ENCODE measurements at regions not wholly inside any gene's neighbourhood (a gene's known extent, or its start where the extent isn't known, plus 50 kb on each side); places are given as distances from the start of the nearest gene placed in this dataset.

DNA sequence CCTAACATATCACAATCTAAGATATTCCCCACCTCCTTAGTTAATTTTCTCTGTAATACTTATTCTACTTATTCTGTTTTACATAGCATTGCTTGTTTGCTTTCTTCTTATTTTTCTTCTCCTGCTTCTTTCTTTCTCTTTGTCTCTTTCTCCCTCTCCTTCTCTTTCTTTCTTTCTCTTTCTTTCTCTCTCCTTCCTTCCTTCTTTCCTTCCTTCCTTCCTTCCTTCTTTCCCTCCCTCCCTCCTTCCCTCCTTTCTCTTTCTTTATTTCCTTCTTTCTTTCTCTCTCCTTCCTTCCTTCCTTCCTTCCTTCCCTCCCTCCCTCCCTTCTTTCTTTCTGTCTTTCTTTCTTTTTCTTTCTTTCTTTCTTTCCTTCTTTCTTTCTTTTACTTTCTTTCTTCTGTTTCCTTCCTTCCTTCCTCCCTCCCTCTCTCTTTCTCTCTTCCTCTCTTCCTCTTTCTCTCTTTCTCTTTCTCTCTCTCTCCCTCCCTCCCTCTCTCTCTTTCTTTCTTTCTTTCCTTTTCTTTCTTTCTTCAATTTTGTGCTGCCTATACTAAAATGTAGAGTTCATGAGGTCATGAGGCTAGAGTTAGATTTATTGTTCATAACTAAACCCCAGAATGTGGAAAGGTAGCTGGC is 445.4 kb downstream of the GATA3 start:
- H3K27ac ChIP-seq, result no peak overlapping the region
- H3K9me3 ChIP-seq, result no peaks in the 10 kb centered on the region
- H3K4me3 ChIP-seq, result no peak overlapping the region

DNA sequence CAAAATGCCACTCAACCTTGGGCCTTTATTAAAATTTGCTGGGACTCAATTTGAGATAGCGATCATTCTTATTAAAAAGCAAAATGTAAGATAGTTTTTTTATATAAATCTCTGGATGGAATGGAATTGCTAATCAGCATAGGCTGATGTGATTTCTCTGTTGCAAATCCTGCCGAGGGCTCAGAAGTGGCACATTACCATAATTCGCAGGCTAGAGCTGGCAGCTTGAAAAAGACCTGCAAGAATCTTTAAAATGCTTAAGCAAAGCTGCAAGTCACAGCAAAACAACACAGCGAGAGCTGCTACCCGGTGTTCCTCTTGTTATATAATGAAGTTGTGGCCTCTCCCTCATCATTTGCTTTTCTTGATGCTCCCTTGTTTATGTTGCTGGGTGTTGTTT is 448.1 kb downstream of the GATA3 start:
- intact Hi-C loops (cut with DNase I; ENCODE audit: low total_unique reads), result no loop called here
- no peaks in the 10 kb centered on the region for H3K4me1 ChIP-seq
- H3K4me3 ChIP-seq, result no peak overlapping the region
- no peak overlapping the region for H3K27ac ChIP-seq
- no peaks in the 10 kb centered on the region for H3K36me3 ChIP-seq
- TF ChIP-seq, protein P1, sequence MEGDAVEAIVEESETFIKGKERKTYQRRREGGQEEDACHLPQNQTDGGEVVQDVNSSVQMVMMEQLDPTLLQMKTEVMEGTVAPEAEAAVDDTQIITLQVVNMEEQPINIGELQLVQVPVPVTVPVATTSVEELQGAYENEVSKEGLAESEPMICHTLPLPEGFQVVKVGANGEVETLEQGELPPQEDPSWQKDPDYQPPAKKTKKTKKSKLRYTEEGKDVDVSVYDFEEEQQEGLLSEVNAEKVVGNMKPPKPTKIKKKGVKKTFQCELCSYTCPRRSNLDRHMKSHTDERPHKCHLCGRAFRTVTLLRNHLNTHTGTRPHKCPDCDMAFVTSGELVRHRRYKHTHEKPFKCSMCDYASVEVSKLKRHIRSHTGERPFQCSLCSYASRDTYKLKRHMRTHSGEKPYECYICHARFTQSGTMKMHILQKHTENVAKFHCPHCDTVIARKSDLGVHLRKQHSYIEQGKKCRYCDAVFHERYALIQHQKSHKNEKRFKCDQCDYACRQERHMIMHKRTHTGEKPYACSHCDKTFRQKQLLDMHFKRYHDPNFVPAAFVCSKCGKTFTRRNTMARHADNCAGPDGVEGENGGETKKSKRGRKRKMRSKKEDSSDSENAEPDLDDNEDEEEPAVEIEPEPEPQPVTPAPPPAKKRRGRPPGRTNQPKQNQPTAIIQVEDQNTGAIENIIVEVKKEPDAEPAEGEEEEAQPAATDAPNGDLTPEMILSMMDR (IDR thresholded peaks at IDR 0.05), result no peak
- H3K9me3 ChIP-seq, result no peaks in the 10 kb centered on the region
- no peak for DNase-seq
- H3K27me3 ChIP-seq, result peaks cover 0 to 6% of the 10 kb centered on the region in 2 donors

More for the DNA sequence above, 445.4 kb downstream of the GATA3 start:
- no peaks in the 10 kb centered on the region for H3K4me1 ChIP-seq
- intact Hi-C loops (cut with DNase I; ENCODE audit: low total_unique reads), result no loop called here
- DNase-seq, result no peak
- no peaks in the 10 kb centered on the region for H3K36me3 ChIP-seq
- H3K27me3 ChIP-seq, result peaks cover 0 to 6% of the 10 kb centered on the region in 2 donors
- TF ChIP-seq, protein P1 (IDR thresholded peaks at IDR 0.05), result no peak

DNA sequence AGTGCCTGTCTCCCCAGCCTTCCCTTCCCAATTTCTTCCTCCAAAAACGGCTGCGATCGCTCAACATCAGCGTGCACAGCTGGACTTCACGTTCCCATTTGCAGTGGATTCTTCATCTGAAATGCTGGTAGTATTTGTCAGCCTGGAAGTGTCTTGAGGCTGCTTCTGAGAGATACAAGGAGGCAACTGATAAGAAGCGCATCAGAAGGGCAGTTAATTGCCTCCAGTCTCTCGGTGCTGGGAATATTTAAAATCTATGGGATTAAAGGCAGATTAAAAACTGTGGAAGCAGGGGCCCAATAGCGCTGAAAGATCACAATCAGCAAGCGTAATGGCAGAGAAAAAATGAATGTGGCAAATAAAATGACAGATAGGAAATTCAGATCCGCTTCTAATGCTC is 450.0 kb downstream of the GATA3 start:
- TF ChIP-seq, protein P1 (IDR thresholded peaks at IDR 0.05), result no peak
- intact Hi-C loops (cut with DNase I; ENCODE audit: low total_unique reads), result no loop called here
- Histone ChIP-seq H3K27me3 (peaks cover 0 to 8% of the 10 kb centered on the region in 2 donors), H3K4me3 (no peak overlapping the region), H3K4me1 (no peaks in the 10 kb centered on the region), H3K9me3 (no peaks in the 10 kb centered on the region), H3K36me3 (no peaks in the 10 kb centered on the region), H3K27ac (no peak overlapping the region)
- no peak for DNase-seq

DNA sequence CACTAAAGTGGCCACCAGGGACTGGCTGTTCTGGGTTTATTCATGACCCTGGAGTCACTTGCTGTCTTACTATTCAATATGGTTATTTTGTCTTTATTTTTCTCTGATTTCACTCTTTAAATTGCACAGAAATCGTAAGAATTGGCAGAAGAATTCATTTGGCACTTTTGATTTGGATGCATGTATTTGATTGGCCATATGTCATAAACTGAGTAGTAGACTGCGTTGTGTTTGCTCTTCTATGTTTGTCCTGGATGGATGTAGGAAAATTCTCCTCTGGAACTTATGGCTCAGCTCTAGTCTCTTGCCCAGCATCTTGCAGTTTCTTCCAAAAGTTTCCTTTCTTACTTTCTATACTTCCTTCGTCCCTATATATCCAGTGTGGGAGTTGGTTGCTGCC is 452.7 kb downstream of the GATA3 start:
- no peak for DNase-seq
- no peaks in the 10 kb centered on the region for H3K4me1 ChIP-seq
- intact Hi-C loops (cut with DNase I; ENCODE audit: low total_unique reads), result no loop called here
- no peaks in the 10 kb centered on the region for H3K9me3 ChIP-seq
- no peaks in the 10 kb centered on the region for H3K36me3 ChIP-seq
- peaks cover 0 to 8% of the 10 kb centered on the region in 2 donors for H3K27me3 ChIP-seq
- TF ChIP-seq, protein P1 (IDR thresholded peaks at IDR 0.05), result no peak
- H3K4me3 ChIP-seq, result no peak overlapping the region
- no peak overlapping the region for H3K27ac ChIP-seq

DNA sequence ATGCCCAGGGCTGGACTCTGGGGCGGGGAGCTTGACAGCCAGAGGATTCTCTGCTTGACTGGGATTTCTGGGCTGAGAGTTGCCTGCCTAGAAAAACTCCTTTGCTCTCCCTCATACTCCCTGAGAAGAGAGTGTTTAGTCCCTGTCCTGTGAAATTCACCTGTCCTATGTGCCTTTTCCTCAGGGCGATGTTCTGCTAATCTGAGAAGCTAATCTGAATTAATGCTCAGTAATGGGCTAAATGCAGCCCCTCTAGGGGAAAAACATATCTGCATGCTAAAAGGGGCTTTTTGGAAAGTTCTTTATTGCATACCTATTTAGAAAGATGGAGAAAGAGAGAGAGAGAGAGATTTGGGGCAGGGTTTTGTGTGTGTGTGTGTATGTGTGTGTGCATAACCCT is 454.4 kb downstream of the GATA3 start:
- H3K4me1 ChIP-seq, result no peaks in the 10 kb centered on the region
- no peaks in the 10 kb centered on the region for H3K36me3 ChIP-seq
- intact Hi-C loops (cut with DNase I; ENCODE audit: low total_unique reads), result no loop called here

More for the DNA sequence above, 454.4 kb downstream of the GATA3 start:
- Histone ChIP-seq H3K27me3 (peaks cover 0 to 8% of the 10 kb centered on the region in 2 donors), H3K9me3 (no peaks in the 10 kb centered on the region), H3K4me3 (no peak overlapping the region), H3K27ac (no peak overlapping the region)
- TF ChIP-seq, protein P1 (IDR thresholded peaks at IDR 0.05), result no peak
- DNase-seq, result no peak

Measured in tibial artery (tissue), 4 donors.